ENCODE measurements at regions not wholly inside any gene's neighbourhood (a gene's known extent, or its start where the extent isn't known, plus 50 kb on each side); places are given as distances from the start of the nearest gene placed in this dataset.

DNA sequence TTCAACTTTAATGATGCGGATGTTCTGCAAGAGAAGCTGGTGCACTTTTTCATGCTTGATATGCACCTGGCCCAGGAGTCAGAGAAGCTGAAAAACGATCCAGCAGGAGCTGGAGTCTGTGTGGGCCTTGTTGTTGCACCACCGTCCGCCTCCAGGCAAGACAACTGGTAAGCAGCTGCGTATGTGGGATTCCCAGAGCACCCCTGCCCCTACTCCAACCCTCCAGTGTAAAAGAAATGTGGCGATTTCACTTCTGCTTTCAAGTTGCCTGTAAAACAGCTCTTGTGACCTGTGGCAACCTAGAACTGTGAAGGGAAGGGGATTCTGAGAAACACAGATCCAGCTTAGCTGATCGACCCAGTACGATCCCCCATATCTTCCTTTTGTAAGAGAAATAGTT lies 154.1 kb upstream of the PELI2 start:
- Histone ChIP-seq H3K9me3 (replicated peaks; ENCODE audit: control insufficient read depth, insufficient read depth, low read length) (no peaks in the 10 kb centered on the region), H2AFZ (ENCODE audit: low read depth, low read length) (no peak overlapping the region), H4K20me1 (replicated peaks; ENCODE audit: control insufficient read depth, extremely low read depth, insufficient read depth, low read length) (no peaks in the 10 kb centered on the region), H3K4me1 (ENCODE audit: control insufficient read depth, extremely low read depth, insufficient read depth, low read length) (no peaks in the 10 kb centered on the region), H3K79me2 (ENCODE audit: control insufficient read depth, insufficient read depth, low read length) (no peaks in the 10 kb centered on the region), H3K36me3 (ENCODE audit: control insufficient read depth in 2 of 2, extremely low read depth in 1 of 2, insufficient read depth in 2 of 2, low read length in 2 of 2) (no peaks in the 10 kb centered on the region), H3K9me1 (replicated peaks; ENCODE audit: control insufficient read depth, extremely low read depth, insufficient read depth, low read length) (no peaks in the 10 kb centered on the region), H3K27ac (ENCODE audit: insufficient read depth, low read depth, low read length) (no peak overlapping the region), H3K4me2 (ENCODE audit: insufficient read depth, low read length) (no peak overlapping the region), H3K27me3 (ENCODE audit: control insufficient read depth in 2 of 2, insufficient read depth in 2 of 2, low read length in 2 of 2) (no peaks in the 10 kb centered on the region), H3K4me3 (replicated peaks in 1 of 3; ENCODE audit: insufficient read depth in 1 of 3, low read depth in 1 of 3, low read length in 3 of 3) (no peak overlapping the region), H3K9ac (replicated peaks; ENCODE audit: extremely low read depth, insufficient read depth, low read length) (no peak overlapping the region)
- BruUV-seq (replicated peaks), result no TSS peak
- intact Hi-C loops (cut with micrococcal nuclease), result no loop called here
- DNase-seq (ENCODE audit: low read depth, low spot score) (no peak), FAIRE-seq (no peak)
- dilution Hi-C loops (cut with MboI; ENCODE audit: extremely low pct_ligation_motif_present, low sequenced_read_pairs), result no loop called here
- POLR2A ChIA-PET, result no interaction called here
- CTCF ChIA-PET, result interaction anchor here (2.4 kb wide), 1 partner anchor 232 kb away, joined by 6 read pairs; no protein-coding TSS in a partner anchor
- TF ChIP-seq FOS (IDR thresholded peaks at IDR 0.05; ENCODE audit: borderline replicate concordance, insufficient read depth, low read length) (no peak), GATA2 (IDR thresholded peaks at IDR 0.05; ENCODE audit: insufficient read depth, insufficient read length, low read depth, low read length) (no peak), JUN (IDR thresholded peaks at IDR 0.05; ENCODE audit: borderline replicate concordance, insufficient read depth, insufficient read length, low read depth) (no peak), EZH2 (IDR thresholded peaks at IDR 0.05; ENCODE audit: borderline replicate concordance, low read depth, low read length, severe bottlenecking) (no peak), MYC (IDR thresholded peaks at IDR 0.05; ENCODE audit: low read depth, low read length) (no peak), MAX (IDR thresholded peaks at IDR 0.05; ENCODE audit: insufficient read depth, insufficient read length) (no peak), POLR2AphosphoS5 (IDR thresholded peaks at IDR 0.05; ENCODE audit: insufficient read depth, low read depth, low read length) (no peak), POLR2A (IDR thresholded peaks at IDR 0.05; ENCODE audit: low read depth, low read length) (no peak)
- TF ChIP-seq, protein P1, sequence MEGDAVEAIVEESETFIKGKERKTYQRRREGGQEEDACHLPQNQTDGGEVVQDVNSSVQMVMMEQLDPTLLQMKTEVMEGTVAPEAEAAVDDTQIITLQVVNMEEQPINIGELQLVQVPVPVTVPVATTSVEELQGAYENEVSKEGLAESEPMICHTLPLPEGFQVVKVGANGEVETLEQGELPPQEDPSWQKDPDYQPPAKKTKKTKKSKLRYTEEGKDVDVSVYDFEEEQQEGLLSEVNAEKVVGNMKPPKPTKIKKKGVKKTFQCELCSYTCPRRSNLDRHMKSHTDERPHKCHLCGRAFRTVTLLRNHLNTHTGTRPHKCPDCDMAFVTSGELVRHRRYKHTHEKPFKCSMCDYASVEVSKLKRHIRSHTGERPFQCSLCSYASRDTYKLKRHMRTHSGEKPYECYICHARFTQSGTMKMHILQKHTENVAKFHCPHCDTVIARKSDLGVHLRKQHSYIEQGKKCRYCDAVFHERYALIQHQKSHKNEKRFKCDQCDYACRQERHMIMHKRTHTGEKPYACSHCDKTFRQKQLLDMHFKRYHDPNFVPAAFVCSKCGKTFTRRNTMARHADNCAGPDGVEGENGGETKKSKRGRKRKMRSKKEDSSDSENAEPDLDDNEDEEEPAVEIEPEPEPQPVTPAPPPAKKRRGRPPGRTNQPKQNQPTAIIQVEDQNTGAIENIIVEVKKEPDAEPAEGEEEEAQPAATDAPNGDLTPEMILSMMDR (IDR thresholded peaks at IDR 0.05; ENCODE audit: extremely low read depth in 1 of 2, insufficient read depth in 1 of 2, low read depth in 1 of 2, low read length in 2 of 2), result no peak
